Sigmoid colon (tissue), 6 donors: ENCODE measurements at regions not wholly inside any gene's neighbourhood (a gene's known extent, or its start where the extent isn't known, plus 50 kb on each side); places are given as distances from the start of the nearest gene placed in this dataset.

Source experiments
- DNase-seq: peaks from one replicate; pipeline ENCODE4 v3.0.0-alpha.2; 2019
- H3K27ac ChIP-seq, 4 donors: fragments of 200-600 bp; sonication (generic); one replicate each; pipeline ENCODE4 v1.5.1; 2016 to 2019; ENCODE audit warnings: mild to moderate bottlenecking in 1 of 4
- H3K27me3 ChIP-seq, 3 donors: fragments of 200-600 bp; sonication (generic); one replicate each; pipeline ENCODE4 v1.5.1; 2019; ENCODE audit warnings: mild to moderate bottlenecking in 1 of 3
- H3K36me3 ChIP-seq, 4 donors: fragments of 200-600 bp; sonication (generic); one replicate each; pipeline ENCODE4 v1.5.1; 2016 to 2019
- H3K4me1 ChIP-seq, 4 donors: fragments of 200-600 bp; sonication (generic); one replicate each; pipeline ENCODE4 v1.5.1; 2017 to 2019
- H3K4me3 ChIP-seq, 4 donors: fragments of 200-600 bp; sonication (generic); one replicate each; pipeline ENCODE4 v1.5.1; 2017 to 2019; ENCODE audit warnings: mild to moderate bottlenecking in 2 of 4, moderate library complexity in 1 of 4
- H3K9me3 ChIP-seq, 4 donors: fragments of 200-600 bp in 3 of 4; sonication (generic) in 3 of 4; one replicate each; pipeline versions ENCODE4 v1.5.1 to v1.6.1; 2013 to 2019
- EP300 ChIP-seq, 4 donors: sonication (generic); formaldehyde crosslinking; IDR thresholded peaks; one replicate each; pipeline ENCODE4 v1.6.1; 2017; ENCODE audit warnings: antibody characterized with exemption in 4 of 4
- POLR2A ChIP-seq, 2 donors: fragments of 450-650 bp; IDR thresholded peaks; one replicate each; pipeline ENCODE4 v1.6.1; 2016; ENCODE audit warnings: antibody characterized with exemption in 2 of 2, mild to moderate bottlenecking in 2 of 2, moderate library complexity in 2 of 2
- POLR2AphosphoS5 ChIP-seq, 4 donors: sonication (generic); formaldehyde crosslinking; IDR thresholded peaks; one replicate each; pipeline ENCODE4 v1.6.1; 2017; ENCODE audit warnings: antibody characterized with exemption in 4 of 4
- WGBS, 2 donors: extraction: QIAGEN DNeasy Blood & Tissue Kit; methylation state at CpG; one replicate each; pipeline ENCODE4 v1.1.7; 2013; 5-methylcytosine and 5-hydroxymethylcytosine counted together
- intact Hi-C: fragments of 100-400 bp; cut with DNase I; formaldehyde crosslinking; loops from one replicate; pipeline ENCODE4 v1.15.1; 2023
- TF ChIP-seq, protein P1 (sequence below), 4 experiments: fragments of 450-650 bp in 3 of 4; fragments of 200-600 bp in 1 of 4; IDR thresholded peaks; one replicate each; pipeline ENCODE4 v1.5.1; 2016 to 2019; ENCODE audit warnings: antibody characterized with exemption in 4 of 4, mild to moderate bottlenecking in 3 of 4, moderate library complexity in 2 of 4
- donor health status: healthy with polysubstance abuse.
- donor health status: healthy.

DNA sequence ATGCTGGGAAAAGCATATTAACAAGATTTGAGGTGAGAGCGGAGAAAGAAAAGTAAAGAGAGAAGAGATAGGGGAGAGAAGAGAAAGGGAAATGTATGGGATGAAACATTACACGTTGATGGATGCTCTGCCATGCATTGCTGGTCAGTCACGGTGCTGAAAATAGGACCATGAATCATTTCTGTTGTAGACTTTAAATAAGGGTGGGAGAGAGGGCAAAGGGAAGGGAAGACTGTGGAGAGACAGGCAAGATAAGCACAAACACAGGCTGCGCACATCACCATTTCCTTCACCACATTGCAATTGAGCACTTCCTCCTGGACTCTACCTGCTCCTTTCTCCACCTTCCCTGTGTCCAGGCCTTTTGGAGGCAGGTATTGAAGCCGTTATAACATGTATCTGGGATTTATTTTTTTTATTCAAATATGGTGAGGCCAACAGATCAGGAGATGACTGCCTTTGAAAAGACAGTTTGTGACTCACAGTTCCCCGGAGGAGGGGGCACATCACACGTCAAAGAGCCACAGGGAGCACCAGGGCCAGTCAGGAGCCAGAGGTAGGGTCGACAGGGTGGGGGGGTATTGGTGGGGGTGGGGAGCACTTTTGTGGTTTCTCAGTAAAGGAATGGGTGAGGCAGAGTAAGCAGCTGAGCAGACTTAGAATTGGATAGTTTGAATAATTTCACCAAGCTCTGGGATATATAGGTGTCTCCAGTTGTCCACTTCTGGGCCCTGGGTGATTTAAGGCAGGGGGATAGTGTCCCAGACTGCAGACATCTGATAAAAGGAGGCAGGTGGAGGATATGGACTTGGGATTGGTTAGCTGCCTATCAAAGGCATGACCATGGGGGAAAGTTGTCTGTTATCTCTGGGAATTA, 372.8 kb upstream of the ST6GAL2 start:
- no peak for DNase-seq
- no peaks in the 10 kb centered on the region for H3K9me3 ChIP-seq
- TF ChIP-seq POLR2AphosphoS5 (IDR thresholded peaks at IDR 0.05), result no peak
- TF ChIP-seq, protein P1, sequence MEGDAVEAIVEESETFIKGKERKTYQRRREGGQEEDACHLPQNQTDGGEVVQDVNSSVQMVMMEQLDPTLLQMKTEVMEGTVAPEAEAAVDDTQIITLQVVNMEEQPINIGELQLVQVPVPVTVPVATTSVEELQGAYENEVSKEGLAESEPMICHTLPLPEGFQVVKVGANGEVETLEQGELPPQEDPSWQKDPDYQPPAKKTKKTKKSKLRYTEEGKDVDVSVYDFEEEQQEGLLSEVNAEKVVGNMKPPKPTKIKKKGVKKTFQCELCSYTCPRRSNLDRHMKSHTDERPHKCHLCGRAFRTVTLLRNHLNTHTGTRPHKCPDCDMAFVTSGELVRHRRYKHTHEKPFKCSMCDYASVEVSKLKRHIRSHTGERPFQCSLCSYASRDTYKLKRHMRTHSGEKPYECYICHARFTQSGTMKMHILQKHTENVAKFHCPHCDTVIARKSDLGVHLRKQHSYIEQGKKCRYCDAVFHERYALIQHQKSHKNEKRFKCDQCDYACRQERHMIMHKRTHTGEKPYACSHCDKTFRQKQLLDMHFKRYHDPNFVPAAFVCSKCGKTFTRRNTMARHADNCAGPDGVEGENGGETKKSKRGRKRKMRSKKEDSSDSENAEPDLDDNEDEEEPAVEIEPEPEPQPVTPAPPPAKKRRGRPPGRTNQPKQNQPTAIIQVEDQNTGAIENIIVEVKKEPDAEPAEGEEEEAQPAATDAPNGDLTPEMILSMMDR (IDR thresholded peaks at IDR 0.05), result no peak
- no peak for TF ChIP-seq POLR2A (IDR thresholded peaks at IDR 0.05)
- TF ChIP-seq EP300 (IDR thresholded peaks at IDR 0.05), result no peak
- intact Hi-C loops, result no loop called here
- H3K36me3 ChIP-seq, result no peaks in the 10 kb centered on the region
- no peak overlapping the region for H3K27ac ChIP-seq
- H3K27me3 ChIP-seq, result no peaks in the 10 kb centered on the region
- WGBS, 2 donors, result 62 to 68% methylated on average over 8 of the region's 8 CpGs
- H3K4me3 ChIP-seq, result no peak overlapping the region
- no peaks in the 10 kb centered on the region for H3K4me1 ChIP-seq

DNA sequence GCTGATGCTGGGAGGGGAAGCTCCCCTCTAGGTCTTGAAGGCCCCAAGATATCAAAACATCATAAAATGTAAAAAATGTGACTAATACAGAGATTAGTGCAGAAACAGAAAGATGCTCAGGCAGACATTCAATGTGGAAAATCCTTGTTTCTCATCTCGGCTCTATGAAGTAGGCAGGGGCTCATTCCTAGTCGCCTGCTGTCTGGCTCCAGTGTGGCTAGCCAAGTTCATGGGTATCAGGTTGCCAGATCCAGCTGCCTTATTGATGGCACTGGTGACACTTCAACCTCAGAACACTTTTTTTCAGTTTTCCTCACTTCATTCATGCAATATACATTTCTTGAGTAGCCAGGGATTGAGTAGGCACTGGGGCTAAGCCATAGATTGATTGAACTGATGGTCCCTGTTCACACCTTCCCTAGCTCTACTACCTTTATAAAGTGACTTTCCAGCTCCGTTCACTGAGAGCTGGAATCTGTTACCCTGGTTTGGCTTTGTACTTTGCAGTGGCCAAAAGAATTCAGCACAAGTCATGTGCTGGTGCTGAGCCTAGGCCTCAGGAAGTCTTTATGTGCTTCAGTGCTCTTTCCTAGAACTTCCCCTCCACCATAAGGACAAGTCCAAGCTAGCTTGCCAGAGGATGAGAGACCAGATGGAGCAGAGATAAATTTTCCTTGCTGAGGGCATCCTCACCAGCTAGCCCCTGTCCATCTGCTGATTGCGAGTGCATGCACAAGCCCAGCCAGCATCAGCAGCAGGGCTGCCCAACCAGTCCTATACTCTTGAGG, 373.6 kb upstream of the ST6GAL2 start:
- Histone ChIP-seq H3K36me3 (no peaks in the 10 kb centered on the region), H3K27me3 (no peaks in the 10 kb centered on the region), H3K9me3 (no peaks in the 10 kb centered on the region), H3K4me3 (no peak overlapping the region), H3K4me1 (no peaks in the 10 kb centered on the region), H3K27ac (no peak overlapping the region)
- whole genome bisulfite sequencing, 2 donors, result 88 to 91% methylated on average over 4 of the region's 4 CpGs
- no peak for DNase-seq
- intact Hi-C loops, result no loop called here
- TF ChIP-seq, protein P1 (IDR thresholded peaks at IDR 0.05), result no peak
- TF ChIP-seq POLR2AphosphoS5 (IDR thresholded peaks at IDR 0.05), result no peak
- TF ChIP-seq POLR2A (IDR thresholded peaks at IDR 0.05), result no peak
- no peak for TF ChIP-seq EP300 (IDR thresholded peaks at IDR 0.05)

DNA sequence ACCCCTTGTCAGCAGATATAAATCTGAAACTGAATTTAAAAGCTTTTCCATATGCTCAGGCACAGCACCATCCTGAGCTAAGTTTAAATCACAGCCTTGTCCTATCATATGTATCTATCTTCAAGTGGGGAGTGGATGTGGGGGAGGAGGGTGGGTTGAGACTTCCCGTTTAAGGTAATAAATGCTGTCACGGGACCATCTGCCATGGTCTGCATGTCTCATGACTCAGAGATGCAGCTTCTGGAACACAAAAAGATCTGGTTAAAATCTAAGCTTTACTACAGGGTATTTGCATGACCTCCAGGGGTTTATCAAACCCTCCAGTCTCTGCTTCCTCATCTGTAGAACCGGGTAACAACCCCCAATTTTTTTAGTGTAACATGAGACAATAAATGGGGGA, 377.7 kb upstream of the ST6GAL2 start:
- intact Hi-C loops, result no loop called here
- Histone ChIP-seq H3K4me3 (no peak overlapping the region), H3K36me3 (no peaks in the 10 kb centered on the region), H3K4me1 (no peaks in the 10 kb centered on the region), H3K27ac (no peak overlapping the region), H3K27me3 (no peaks in the 10 kb centered on the region), H3K9me3 (no peaks in the 10 kb centered on the region)
- DNase-seq, result no peak
- no peak for TF ChIP-seq EP300 (IDR thresholded peaks at IDR 0.05)
- TF ChIP-seq POLR2A (IDR thresholded peaks at IDR 0.05), result no peak
- TF ChIP-seq POLR2AphosphoS5 (IDR thresholded peaks at IDR 0.05), result no peak
- TF ChIP-seq, protein P1 (IDR thresholded peaks at IDR 0.05), result no peak
- 48 to 59% methylated on average over 3 of the region's 3 CpGs for WGBS, 2 donors

DNA sequence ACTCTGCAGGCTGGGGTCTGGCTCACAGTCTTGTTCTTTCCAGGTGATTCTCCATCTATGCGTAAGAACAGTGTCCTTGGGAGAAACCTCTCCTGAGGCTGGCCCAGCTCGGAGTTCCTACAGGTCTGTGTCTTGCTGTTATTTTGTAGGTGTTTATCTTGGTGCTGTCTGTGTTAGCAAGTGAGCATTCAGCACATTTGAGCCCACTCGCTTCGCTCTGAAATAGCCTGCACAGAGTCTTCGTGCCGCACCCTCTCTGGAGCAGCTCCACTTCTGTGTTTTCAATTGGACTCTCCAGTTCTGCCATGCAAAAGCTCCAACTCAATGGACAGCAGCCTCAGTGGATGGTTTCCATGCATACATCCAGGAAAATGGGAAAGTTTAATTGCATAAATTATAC, 378.2 kb upstream of the ST6GAL2 start:
- no peaks in the 10 kb centered on the region for H3K36me3 ChIP-seq
- no peaks in the 10 kb centered on the region for H3K27me3 ChIP-seq
- H3K4me3 ChIP-seq, result no peak overlapping the region
- no peaks in the 10 kb centered on the region for H3K4me1 ChIP-seq
- no peaks in the 10 kb centered on the region for H3K9me3 ChIP-seq
- intact Hi-C loops, result no loop called here
- H3K27ac ChIP-seq, result no peak overlapping the region
- DNase-seq, result no peak
- WGBS, 2 donors, result 92 to 94% methylated on average over 6 of the region's 6 CpGs
- TF ChIP-seq EP300 (IDR thresholded peaks at IDR 0.05), result no peak
- TF ChIP-seq, protein P1 (IDR thresholded peaks at IDR 0.05), result no peak
- no peak for TF ChIP-seq POLR2AphosphoS5 (IDR thresholded peaks at IDR 0.05)
- TF ChIP-seq POLR2A (IDR thresholded peaks at IDR 0.05), result no peak
